ENCODE measurements at regions not wholly inside any gene's neighbourhood (a gene's known extent, or its start where the extent isn't known, plus 50 kb on each side); places are given as distances from the start of the nearest gene placed in this dataset.

DNA sequence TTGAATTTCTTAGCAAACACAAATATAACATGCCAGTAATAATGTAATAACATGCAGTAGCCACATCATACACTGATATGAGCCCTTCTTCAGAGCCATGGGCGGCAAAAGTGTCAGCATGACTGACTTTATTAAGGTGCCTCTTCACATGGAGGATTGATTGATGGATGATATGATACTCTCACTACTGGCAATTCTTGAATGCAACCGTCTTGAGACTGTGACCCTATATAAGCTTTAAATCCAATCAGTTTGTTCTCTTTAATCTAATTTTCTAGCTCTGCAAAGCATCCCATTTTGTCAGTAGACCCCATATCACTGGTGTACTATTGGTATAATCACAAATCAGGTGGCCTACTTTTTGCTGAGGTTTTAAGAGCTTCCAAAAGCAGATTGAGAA is 463.7 kb upstream of the ROBO2 start:
- TF ChIP-seq CTCF (IDR thresholded peaks at IDR 0.05): no peak
- TF ChIP-seq POLR2A (IDR thresholded peaks at IDR 0.05): no peak
- no peak for TF ChIP-seq POLR2AphosphoS5 (IDR thresholded peaks at IDR 0.05)

Measured in breast epithelium (tissue), 3 donors.